ENCODE measurements at regions not wholly inside any gene's neighbourhood (a gene's known extent, or its start where the extent isn't known, plus 50 kb on each side); places are given as distances from the start of the nearest gene placed in this dataset.

DNA sequence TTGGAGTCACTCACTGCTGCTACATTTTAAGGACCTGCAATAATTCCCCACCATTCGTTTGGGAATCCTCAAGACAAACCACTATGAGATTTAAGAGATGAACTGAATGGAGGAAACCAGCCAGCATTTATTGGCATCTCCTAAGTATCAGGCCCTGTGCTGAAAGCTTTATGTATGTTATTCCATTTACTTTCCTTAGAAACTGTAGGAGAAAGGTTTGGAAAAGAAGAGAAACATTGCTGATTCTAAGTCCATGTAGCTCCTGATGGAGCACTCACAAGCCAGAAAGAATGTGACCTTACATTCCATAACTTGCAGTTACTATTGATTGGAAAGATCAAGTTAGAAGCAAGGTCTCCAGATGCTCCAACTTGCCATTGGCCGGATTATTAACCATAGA, 267.4 kb downstream of the GAS1 start:
- DNase-seq, result no peak

DNA sequence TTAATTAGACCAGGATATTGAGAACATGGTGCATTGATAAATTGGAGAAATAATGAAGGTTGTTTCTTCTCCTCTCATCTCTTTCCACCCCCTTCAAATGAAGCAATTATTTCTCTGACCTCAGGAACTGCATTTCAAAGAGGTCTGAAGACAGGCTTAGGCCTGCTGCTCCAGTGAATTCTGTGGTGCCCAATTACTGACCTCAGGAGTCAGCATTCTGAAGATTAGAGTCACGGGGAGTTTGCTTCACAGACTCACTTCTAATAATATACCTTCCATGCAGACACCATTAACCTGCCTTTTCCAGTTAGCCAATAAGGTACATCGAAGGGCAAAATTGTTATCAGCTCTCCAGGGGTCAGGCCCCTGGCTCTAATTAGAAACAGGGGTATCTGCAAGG, 270.9 kb downstream of the GAS1 start:
- no peak for DNase-seq

DNA sequence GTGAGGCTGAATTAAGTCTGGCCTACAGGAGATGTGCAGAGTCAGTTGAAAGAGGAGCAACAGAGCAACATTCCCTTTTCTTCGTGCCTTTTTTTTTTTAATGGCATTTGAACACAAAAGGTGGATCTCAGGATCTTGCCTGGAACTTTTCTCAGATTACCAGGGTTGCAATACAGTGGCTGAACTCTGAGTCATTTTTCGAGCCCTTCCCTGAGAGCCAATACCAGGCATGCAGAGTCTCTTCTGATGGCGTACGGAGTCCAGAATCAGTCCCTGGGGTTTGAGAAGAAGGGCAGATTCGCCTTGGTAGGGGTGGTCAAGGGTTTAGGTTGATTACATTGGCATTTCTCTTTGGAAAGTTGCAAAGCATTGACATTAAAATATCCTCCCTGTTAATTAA, 271.5 kb downstream of the GAS1 start:
- no peak for DNase-seq

DNA sequence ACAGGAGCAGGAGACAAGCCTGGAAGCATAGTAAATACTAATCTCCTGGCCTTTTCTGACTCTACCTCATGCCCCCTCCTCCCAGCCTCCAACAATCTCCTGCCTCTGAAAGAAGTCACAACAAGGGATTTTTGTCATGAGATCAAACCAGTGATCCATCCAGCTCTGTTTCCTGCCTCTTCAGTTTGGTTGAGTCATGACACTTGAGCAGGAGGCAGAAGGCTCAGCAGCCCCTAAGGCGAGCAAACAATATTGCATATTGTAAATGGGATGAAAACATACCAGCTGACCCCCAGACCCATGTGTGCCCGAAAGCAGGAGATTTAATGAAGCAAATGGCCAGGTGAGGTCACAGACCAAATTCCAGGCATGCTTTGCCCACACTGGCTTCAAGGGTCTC, 272.8 kb downstream of the GAS1 start:
- DNase-seq, result no peak

DNA sequence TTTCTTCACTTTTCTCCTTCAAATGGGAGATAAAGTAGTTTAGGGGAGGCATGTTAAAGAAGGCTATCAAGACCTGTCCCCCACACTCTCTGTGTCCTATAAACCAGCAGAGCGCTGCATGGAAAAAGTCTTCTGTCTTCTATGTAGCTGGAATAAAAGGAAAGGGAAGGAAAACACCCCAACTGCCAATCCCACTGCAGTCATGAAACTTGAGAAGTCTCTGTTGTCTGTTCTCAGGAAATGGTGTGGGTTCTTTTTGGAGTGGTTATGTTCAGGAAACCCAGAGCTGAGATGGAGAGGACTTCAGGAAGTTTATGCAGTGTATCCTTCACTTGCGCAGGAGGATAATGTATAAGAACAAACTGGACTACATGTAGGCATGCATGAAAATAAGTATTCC, 274.3 kb downstream of the GAS1 start:
- no peak for DNase-seq

DNA sequence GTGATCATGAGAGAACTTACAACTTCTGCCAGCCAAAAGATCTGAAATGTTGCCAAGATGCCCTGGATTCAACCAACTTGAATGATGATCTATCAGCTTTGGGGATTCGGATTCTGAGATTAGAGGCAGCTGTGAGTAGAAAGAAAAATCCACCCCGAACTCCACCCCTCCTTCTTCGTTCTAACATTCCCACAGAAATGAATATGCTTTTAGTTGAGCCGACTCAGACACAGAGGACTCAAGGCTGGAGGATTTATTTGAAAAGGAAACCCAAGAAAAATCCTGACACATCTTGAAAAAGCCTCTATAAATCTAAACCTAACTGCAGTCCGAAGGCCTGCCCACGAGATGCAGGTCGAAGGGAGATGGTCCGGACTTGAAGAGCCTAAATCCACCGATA, 275.0 kb downstream of the GAS1 start:
- DNase-seq, result no peak

DNA sequence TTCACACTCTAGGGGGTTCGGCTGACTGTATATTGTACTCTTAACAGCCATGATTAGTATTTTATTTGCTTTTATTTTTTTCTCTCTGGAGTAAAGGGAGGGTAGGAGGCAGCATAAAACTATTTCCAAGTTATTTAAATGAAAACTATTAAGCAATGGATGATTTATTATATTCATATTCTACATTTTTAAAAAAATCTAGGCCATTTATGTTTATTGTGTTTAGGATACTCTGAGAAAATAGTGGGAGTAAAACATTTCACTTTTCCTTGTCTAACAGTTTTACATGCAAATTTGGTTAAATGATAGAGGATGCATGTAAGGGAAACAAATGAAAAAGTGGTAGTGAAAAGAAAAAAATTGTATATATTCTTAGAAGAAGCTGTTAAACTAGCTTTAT, 276.3 kb downstream of the GAS1 start:
- no peak for DNase-seq

DNA sequence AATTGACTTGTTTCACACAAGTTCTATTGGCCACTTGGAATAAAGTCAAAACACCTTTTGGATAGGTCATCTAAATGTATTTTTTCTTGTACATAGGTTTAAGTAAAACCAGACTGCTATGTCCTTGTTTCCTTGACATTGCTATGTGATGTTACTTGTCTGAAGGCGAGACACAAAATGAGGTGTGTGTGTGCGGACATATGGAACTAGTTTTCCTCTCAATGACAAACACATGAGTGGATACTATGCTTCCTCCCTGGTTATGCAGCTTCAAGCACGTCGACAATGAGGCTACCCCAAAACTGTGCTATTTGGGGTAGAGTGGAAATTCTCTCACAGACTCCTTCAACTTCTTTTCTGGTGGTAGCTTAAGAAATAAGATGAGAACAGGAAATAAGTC, 276.8 kb downstream of the GAS1 start:
- DNase-seq, result no peak

DNA sequence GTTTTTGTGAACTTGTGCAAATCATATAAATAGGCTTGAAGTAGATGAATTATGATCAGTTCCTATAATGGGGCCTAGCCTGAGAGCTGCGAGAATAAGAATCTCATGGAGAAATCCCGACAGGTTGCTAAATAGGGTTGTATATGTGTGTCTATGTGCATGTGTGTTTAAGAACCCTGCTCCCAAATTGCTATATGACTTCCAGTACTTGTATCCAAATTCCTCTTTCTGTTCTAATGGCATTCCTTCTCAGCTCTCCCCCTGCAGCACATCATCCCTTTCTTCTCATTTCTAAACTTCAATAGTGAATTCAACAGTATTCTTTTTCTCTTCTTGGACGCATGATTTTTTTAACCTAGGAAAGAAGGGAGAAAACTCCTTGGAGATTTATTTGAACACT, 277.2 kb downstream of the GAS1 start:
- DNase-seq, result no peak

DNA sequence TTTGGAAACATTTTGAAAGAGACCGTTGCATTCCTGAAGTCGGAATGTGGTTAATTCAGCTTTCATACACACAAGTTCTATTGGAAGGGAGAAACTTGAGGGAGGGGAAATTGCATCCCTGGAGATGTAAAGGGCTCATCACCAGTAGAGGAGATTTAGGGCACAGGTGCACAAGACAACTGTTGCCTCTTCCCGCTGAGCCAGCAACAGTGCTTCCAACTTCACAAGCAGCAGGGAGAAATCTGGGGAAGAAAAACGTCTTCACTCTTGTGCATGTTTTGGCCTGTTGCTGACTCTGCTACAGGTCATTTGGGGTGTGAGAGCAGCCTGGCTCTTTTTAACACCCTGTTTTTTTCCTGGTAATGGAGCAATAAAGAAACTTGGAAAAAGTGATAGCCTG, 277.9 kb downstream of the GAS1 start:
- DNase-seq, result no peak

DNA sequence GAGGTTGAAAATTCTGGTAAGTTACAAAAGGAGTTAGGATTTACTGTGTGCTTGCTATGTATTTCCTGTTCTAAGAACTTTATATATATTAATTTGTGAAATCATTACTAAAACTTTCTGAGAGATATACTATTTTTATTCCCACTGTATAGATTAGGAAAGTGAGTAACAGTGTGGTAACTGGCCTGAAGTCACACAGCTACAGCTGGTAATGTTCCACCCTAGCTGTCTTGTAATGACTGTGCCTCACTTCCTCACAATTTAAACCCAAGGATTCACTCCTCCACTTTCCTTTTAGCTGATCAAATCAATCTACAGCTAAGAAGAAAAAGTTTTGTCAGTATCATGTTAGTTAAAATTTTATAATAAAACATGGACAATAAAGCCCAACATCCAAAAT, 278.8 kb downstream of the GAS1 start:
- no peak for DNase-seq

DNA sequence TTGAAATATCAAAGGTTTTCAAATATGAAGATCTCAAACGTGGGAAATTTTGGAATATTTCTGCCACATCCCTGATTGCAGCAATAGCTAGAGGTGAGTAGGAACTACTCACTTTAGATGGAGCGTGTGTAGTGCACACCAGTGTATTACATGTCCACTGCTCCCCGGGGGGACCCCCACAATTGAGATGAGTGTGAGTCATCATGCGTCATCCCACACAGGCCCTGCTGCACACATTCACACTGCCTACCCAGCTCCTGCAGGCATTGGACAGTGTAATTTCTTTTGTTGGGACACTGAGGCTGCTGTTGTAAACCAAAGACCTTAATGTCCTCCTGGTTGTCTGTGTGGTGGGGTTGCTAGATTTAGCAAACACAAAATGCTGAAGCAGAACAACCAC, 280.0 kb downstream of the GAS1 start:
- DNase-seq, result no peak

DNA sequence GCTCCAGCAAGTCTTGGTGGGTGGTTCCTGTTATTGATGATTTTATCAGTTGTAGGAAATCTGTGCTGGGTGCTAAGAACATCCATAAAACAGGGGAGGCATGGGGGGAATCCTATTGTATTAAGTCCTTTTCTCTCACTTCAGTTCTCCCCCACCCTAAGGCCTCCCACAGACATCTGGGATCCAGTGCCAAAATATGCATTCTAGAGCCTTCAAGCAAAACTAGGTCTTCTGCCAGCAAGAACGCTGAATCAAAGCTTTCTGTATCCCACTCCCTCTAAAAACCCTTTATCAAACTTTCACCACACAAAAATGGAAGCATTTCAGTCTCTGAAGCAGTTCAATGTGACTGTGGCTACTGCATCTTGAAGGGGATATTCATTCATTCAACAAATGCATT, 281.9 kb downstream of the GAS1 start:
- DNase-seq, result no peak

DNA sequence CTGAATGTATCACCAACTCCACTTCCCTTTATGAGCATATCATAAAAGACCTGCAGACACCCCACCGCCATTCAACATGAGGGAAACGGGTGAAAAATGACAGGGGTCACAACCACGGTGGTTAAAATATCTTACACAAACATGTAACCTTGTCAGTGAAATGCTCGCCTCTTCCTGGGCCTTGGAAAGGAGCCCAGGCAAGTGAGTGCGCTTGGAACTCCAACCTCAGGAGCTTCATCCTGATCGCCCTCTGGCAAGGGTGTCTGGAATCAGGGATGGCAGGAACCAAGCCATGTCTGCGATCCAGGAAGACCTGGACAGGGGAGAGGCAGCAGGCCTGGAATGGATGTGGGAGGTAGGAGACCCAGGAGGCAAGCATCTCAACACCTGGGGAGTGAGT, 282.7 kb downstream of the GAS1 start:
- DNase-seq, result no peak

DNA sequence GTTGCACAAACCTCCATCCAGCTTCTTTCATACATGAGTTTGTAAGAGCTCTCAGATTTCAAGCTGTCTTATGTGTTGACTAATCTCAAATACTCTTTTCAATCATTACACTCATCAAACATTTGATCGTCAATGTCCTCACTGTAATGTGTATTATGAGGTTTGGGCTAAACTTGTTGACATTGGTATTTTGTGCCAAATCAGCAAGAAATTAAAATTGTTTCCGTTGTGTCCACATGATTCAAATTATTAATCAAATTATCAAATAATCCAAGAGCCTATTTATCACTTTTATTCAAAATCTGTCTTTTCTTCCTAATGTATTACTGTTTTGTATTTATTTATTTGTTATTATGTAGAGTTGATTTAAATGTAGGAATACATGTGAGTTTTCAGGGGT, 283.4 kb downstream of the GAS1 start:
- DNase-seq, result no peak

DNA sequence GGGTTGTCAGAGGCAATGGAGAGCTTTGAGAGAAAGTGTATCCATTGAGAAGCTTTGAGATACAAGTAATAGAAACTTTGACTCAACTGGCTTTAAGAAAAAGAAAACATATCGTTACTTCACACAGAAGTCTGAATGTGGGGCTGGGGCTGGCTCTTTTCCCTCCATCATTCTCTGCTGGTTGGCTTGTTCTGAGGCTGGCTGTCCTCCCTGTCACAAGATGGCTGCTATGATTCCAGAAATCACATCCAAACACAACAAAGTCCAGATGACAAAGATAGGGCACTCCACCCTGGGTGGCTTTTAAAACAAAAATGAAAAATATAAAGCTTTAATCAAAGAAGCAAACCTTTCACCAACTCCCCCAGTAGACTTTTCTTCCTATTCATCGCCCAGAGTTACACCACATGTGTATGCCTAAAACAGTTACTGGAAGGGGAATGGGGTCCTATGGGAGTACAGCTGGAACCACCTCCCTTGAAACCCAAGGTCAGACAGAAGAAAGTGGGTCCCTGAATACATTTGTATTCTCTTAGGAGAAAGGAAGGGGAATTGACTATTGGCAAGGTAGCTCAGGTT, 284.3 kb downstream of the GAS1 start:
- no peak for DNase-seq

DNA sequence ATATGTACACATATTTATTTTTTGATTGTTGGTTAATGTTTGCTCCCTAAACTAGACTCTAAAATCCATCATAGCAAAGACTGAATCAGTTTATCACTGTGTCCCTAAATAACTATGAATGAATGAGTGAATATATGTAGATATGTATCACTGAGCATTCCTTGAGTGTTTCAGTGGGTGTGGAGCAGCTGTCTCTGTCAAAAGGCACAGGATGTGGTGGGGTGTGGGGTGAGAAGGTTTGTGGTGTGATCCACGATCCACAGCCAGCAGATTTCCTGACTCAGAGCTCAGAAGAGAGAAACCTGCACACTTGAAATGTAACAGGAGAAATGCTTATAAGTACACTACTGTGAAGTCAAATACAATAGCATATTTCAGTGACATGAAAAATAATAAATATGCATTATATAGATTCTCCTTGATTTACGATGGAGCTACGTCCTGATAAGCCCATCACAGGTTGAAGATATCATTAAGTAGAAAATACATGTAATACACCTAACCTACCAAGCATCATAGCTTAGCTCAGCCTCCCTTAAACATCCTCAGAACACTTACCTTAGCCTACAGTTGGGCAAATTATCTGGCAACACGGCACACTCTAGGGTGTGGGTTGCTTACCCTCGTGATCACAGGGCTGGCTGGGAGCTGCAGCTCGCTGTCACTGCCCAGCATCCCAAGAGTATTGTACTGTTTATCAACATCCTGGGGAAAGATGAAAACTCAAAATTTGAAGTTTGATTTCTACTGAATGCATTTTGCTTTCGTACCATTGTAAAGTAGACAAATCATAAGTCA, 287.0 kb downstream of the GAS1 start:
- DNase-seq, result no peak

DNA sequence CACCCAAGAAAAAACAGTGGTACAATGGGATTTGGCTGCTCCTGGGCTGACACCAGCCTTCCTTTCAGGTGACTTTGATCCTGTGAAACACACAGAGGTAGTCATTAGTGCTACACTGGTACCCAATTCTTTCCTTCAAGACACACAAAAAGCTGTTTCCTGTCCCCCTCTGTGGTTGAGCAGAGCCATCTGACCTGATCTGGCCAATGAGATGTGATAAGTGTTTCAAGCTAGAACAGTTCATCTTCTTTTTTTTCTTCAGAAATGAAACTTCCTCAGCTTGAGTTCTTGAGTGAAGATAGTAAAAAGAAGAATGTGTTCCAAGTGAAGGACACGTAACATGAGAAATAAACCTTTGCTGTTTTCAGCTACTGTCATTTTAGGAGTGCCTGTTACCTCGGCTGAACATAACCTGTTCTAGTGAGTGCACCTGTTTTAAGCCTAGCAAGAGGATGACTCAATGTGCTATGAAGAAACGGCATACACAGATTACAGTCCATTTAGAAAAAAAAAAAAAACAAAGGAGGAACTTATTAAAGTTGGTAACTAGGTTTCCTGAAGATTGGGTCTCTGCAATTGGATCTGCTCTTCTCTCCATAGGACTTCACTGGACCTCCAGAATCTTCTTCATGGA, 287.8 kb downstream of the GAS1 start:
- no peak for DNase-seq

DNA sequence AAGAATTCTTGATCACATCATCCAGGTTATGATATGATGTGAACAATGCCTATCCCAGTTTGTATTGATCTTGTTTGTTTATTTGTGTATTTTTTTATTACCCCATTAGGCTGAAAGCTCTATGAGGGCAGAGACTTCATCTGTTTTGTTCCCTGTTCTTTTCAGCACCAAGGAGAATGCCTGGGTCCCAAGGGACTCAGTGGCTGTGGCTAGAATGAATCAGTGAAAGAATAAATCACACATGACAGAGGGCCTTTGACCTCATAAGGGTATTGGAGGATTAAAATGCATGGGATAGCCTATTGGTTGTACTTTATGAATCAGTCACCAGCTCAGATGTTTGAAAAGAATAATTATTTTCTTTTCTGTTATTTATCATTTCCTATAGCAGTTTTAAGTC, 292.2 kb downstream of the GAS1 start:
- no peak for DNase-seq

DNA sequence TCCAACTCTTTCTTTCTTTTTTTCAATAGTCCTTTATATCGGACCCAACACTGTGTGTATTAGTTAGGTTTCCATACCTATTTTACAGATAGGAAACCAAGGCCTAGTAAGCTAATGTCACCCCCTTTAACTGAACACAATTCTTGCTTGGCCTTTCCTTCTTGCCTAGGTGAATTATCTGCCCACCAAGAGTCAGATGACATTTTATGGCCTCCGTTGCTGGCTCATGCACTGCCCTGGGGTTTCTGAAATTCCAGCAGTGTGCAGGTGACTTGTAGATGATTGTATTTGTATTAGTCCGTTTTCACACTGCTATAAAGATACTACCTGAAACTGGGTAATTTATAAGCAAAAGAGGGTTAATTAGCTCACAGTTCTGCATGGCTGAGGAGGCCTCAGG, 293.8 kb downstream of the GAS1 start:
- DNase-seq, result no peak

DNA sequence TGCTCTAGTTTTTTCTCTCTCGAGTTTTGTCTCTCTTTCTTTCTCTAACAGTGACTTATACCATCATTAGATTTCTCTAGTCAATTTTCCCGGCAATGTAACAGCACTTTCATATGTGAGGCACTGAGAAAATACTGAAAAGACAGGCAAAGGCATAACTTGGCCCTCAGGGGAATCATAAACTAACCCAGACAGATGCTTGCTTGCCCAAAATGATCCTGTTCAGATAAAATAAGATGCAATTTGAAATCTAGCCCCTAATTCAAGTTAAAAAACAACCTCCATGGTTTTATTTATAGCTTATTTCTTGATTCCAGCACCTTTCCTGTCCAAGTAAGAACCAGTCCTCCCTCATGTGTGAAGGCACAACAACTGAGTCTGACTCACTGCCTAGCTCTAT, 294.6 kb downstream of the GAS1 start:
- DNase-seq, result no peak

DNA sequence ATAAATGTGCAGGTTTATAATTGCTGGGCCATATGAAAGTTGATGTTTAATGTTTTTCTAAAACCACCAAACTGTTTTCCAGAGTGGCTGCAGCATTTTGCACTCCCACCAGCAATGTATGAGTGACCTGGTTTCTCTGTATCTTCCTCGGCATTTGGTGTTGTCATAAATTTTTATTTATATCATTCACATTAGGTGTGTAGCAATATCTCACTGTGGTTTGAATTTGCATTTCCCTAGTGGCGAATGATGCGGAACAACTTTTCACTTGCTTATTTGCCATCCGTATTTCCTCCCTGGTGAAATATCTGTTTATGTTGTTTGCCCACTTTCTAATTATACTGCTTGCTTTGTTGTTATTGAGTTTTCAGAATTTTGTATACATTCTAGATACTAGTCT, 295.7 kb upstream of the TUT7 start:
- DNase-seq, result no peak

DNA sequence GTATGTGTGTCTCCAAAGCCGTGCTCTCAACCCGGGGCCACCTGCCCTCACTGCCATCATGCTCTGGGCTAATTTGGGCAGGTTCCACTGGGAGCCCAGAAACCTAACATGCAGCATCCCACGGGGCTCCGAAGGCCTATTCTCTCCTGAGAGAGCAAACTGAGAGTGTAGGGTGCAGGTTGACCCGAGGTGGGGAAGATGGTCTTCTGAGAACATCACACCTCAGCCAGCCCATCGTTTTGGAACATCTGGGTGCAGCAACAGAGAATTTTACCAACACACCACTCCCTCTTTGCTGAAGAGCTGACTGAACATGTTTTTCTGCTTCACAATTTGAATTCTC, 294.6 kb upstream of the TUT7 start:
- DNase-seq, result no peak

DNA sequence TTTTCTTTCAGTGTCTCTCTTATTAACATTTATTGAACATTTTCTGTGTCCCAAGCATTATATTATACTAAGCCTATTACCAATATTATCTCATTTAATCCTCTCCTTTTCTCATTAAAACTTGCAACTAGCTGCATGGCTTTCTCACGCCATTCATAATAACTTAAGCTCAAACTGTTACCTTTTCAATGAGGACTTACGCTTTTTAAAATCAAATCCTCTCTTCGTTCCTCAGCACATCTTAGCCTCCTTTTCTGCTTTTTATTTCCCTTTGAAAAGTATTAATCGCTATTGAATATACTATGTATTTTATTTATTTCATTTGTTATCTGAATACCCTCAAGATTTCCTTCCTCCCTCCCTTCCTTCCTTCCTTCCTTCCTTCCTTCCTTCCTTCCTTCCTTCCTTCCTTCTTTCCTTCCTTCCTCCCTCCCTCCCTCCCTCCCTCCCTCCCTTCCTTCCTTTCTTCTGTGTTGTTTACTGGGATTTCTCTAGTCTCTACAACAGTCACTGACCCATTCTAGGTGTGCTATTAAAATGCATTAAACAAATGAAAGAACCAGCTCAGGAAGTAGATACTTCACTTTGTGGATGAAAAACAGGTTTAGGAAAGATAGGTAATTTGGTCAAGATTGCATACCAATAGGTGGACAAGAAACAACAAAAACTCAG, 294.1 kb upstream of the TUT7 start:
- no peak for DNase-seq
